HL-60 (cell line): ENCODE measurements at regions not wholly inside any gene's neighbourhood (a gene's known extent, or its start where the extent isn't known, plus 50 kb on each side); places are given as distances from the start of the nearest gene placed in this dataset.

ENCODE experiments used
- DNase-seq, 2 experiments: peaks; one replicate each; pipeline ENCODE4 v3.0.0-alpha.2; 2010 to 2020; ENCODE audit warnings: low read depth in 1 of 2, low spot score in 1 of 2
- H3K27ac ChIP-seq: fragments of 250-450 bp; sonication (Bioruptor Pico); replicated peaks from 2 replicates; pipeline ENCODE4 v1.5.1; 2020; ENCODE audit warnings: mild to moderate bottlenecking, moderate library complexity
- H3K27me3 ChIP-seq: fragments of 250-450 bp; sonication (Bioruptor Pico); 2 replicates; pipeline ENCODE4 v1.5.1; 2021; ENCODE audit warnings: mild to moderate bottlenecking, moderate library complexity; ENCODE audit not compliant: insufficient read depth, poor library complexity, severe bottlenecking
- H3K4me3 ChIP-seq: replicated peaks from 2 replicates; pipeline ENCODE4 v1.5.1; 2011; ENCODE audit warnings: mild to moderate bottlenecking, control low read depth, low read length; ENCODE audit not compliant: insufficient read depth
- CTCF ChIP-seq: IDR thresholded peaks from one replicate; pipeline ENCODE4 v1.5.1; 2011; ENCODE audit warnings: low read length, control low read depth, inconsistent platforms; ENCODE audit not compliant: insufficient read depth
- GABPA ChIP-seq: IDR thresholded peaks from 2 replicates; pipeline ENCODE4 v1.6.1; 2012; ENCODE audit warnings: low read depth
- POLR2AphosphoS5 ChIP-seq: IDR thresholded peaks from 2 replicates; pipeline ENCODE4 v1.6.1; 2012; ENCODE audit warnings: low read depth
- REST ChIP-seq: IDR thresholded peaks from 2 replicates; pipeline ENCODE4 v1.6.1; 2012; ENCODE audit warnings: low read depth; ENCODE audit not compliant: insufficient replicate concordance
- SPI1 ChIP-seq: IDR thresholded peaks from 2 replicates; pipeline ENCODE4 v1.6.1; 2012; ENCODE audit warnings: low read depth, mild to moderate bottlenecking, borderline replicate concordance

- Histone ChIP-seq H3K27me3 (no peaks in the 10 kb centered on the region), H3K4me3 (no peak overlapping the region), H3K27ac (no peak overlapping the region)
- TF ChIP-seq REST (no peak), POLR2AphosphoS5 (no peak), GABPA (no peak), SPI1 (no peak), CTCF (no peak)
- no peak for DNase-seq
Observed at GRCh38 chr2:204012072-204012653, 75.6 kb downstream of the ICOS start.

GRCh38 chr2:204015118-204015843, 78.7 kb downstream of the ICOS start:
- Histone ChIP-seq H3K27me3 (no peaks in the 10 kb centered on the region), H3K4me3 (no peak overlapping the region), H3K27ac (no peak overlapping the region)
- no peak for DNase-seq
- TF ChIP-seq GABPA (no peak), REST (no peak), SPI1 (no peak), POLR2AphosphoS5 (no peak), CTCF (no peak)

GRCh38 chr2:204018717-204019116, 82.2 kb downstream of the ICOS start:
- Histone ChIP-seq H3K4me3 (no peak overlapping the region), H3K27ac (no peak overlapping the region), H3K27me3 (no peaks in the 10 kb centered on the region)
- TF ChIP-seq REST, result no peak
- TF ChIP-seq SPI1, result no peak
- no peak for TF ChIP-seq POLR2AphosphoS5
- no peak for TF ChIP-seq GABPA
- no peak for TF ChIP-seq CTCF
- no peak for DNase-seq
